HK-2 (cell line): ENCODE measurements at regions not wholly inside any gene's neighbourhood (a gene's known extent, or its start where the extent isn't known, plus 50 kb on each side); places are given as distances from the start of the nearest gene placed in this dataset.

Experiments
- DNase-seq: peaks from one replicate; pipeline ENCODE4 v3.0.0-alpha.2; 2018; ENCODE audit not compliant: unreplicated experiment

- no peak for DNase-seq
These were observed 227.4 kb downstream of the MAN2A1 start for GRCh38 chr5:109917154-109917546.

- DNase-seq = no peak
These were observed 228.2 kb downstream of the MAN2A1 start for GRCh38 chr5:109917966-109918365.

- DNase-seq = no peak
These were observed 231.0 kb downstream of the MAN2A1 start for GRCh38 chr5:109920736-109921135.

GRCh38 chr5:109921735-109922380 lies 232.1 kb downstream of the MAN2A1 start:
- no peak for DNase-seq

- no peak for DNase-seq
These were observed 232.8 kb downstream of the MAN2A1 start for GRCh38 chr5:109922381-109922995.

GRCh38 chr5:109923205-109923604 lies 233.5 kb downstream of the MAN2A1 start:
- no peak for DNase-seq

GRCh38 chr5:109924237-109925107 lies 234.7 kb downstream of the MAN2A1 start:
- DNase-seq = no peak

GRCh38 chr5:109927639-109928038 lies 237.9 kb downstream of the MAN2A1 start:
- DNase-seq = no peak

- no peak for DNase-seq
These were observed 238.3 kb downstream of the MAN2A1 start for GRCh38 chr5:109928046-109928445.

- DNase-seq = no peak
These were observed 239.1 kb downstream of the MAN2A1 start for GRCh38 chr5:109928811-109929210.

GRCh38 chr5:109929376-109929775 lies 239.6 kb downstream of the MAN2A1 start:
- no peak for DNase-seq

GRCh38 chr5:109929911-109930310 lies 240.2 kb downstream of the MAN2A1 start:
- DNase-seq = no peak

- DNase-seq = no peak
These were observed 241.5 kb downstream of the MAN2A1 start for GRCh38 chr5:109931049-109931780.

GRCh38 chr5:109935833-109936490 lies 246.2 kb downstream of the MAN2A1 start:
- DNase-seq = no peak

GRCh38 chr5:109936996-109937395 lies 247.3 kb downstream of the MAN2A1 start:
- no peak for DNase-seq

GRCh38 chr5:109937951-109938350 lies 248.2 kb downstream of the MAN2A1 start:
- no peak for DNase-seq

GRCh38 chr5:109938453-109938852 lies 248.7 kb downstream of the MAN2A1 start:
- no peak for DNase-seq

- no peak for DNase-seq
These were observed 249.5 kb downstream of the MAN2A1 start for GRCh38 chr5:109939116-109939682.

- no peak for DNase-seq
These were observed 252.9 kb downstream of the MAN2A1 start for GRCh38 chr5:109942646-109943045.

GRCh38 chr5:109943701-109944235 lies 254.0 kb downstream of the MAN2A1 start:
- no peak for DNase-seq

- no peak for DNase-seq
These were observed 254.7 kb downstream of the MAN2A1 start for GRCh38 chr5:109944461-109944860.
